ENCODE measurements at regions not wholly inside any gene's neighbourhood (a gene's known extent, or its start where the extent isn't known, plus 50 kb on each side); places are given as distances from the start of the nearest gene placed in this dataset.
"Not testable (repeated sequence)": the region's sequence is repeated elsewhere in the genome, so short reads cannot be mapped to it uniquely, and the experiment has no call there.

GRCh38 chr18:51463483-51464136, 266.1 kb upstream of the MEX3C start:
- peaks cover 0 to 12% (median 9%) of the 10 kb centered on the region in 3 donors for H3K27me3 Mint-ChIP-seq (ENCODE audit: low read depth in 3 of 3)

GRCh38 chr18:51478908-51479307, 281.4 kb upstream of the MEX3C start:
- DNase-seq: no peak

More at GRCh38 chr18:51463483-51464136, 266.1 kb upstream of the MEX3C start:
- DNase-seq: no peak
- H3K9me3 Mint-ChIP-seq: peaks cover 0 to 9% (median 0%) of the 10 kb centered on the region in 6 donors
- H3K27ac Mint-ChIP-seq: no peak overlapping the region
- H3K4me3 Mint-ChIP-seq: no peak overlapping the region
- no peaks in the 10 kb centered on the region for H3K4me1 Mint-ChIP-seq
- H3K36me3 Mint-ChIP-seq: no peaks in the 10 kb centered on the region

GRCh38 chr18:51479736-51480135, 282.3 kb upstream of the MEX3C start:
- Mint-ChIP-seq H3K9me3 (peaks cover 0 to 2% (median 0%) of the 10 kb centered on the region in 6 donors), H3K27ac (no peak overlapping the region), H3K4me3 (no peak overlapping the region), H3K27me3 (ENCODE audit: low read depth in 3 of 3) (peaks cover 0 to 2% (median 0%) of the 10 kb centered on the region in 3 donors), H3K4me1 (no peaks in the 10 kb centered on the region), H3K36me3 (no peaks in the 10 kb centered on the region)
- DNase-seq: no peak

More at GRCh38 chr18:51478908-51479307, 281.4 kb upstream of the MEX3C start:
- peaks cover 0 to 2% (median 0%) of the 10 kb centered on the region in 6 donors for H3K9me3 Mint-ChIP-seq
- no peak overlapping the region for H3K4me3 Mint-ChIP-seq
- H3K36me3 Mint-ChIP-seq: no peaks in the 10 kb centered on the region
- H3K27ac Mint-ChIP-seq: no peak overlapping the region
- no peaks in the 10 kb centered on the region for H3K27me3 Mint-ChIP-seq (ENCODE audit: low read depth in 3 of 3)
- H3K4me1 Mint-ChIP-seq: no peaks in the 10 kb centered on the region

- peaks cover 0 to 2% (median 0%) of the 10 kb centered on the region in 3 donors for H3K27me3 Mint-ChIP-seq (ENCODE audit: low read depth in 3 of 3)
- H3K27ac Mint-ChIP-seq: no peak overlapping the region
- no peaks in the 10 kb centered on the region for H3K36me3 Mint-ChIP-seq
- H3K4me3 Mint-ChIP-seq: no peak overlapping the region
- peaks cover 0 to 2% (median 0%) of the 10 kb centered on the region in 6 donors for H3K9me3 Mint-ChIP-seq
- no peaks in the 10 kb centered on the region for H3K4me1 Mint-ChIP-seq
- DNase-seq: no peak
These were observed 283.2 kb upstream of the MEX3C start for GRCh38 chr18:51480407-51481261.

- no peaks in the 10 kb centered on the region for H3K36me3 Mint-ChIP-seq
- no peaks in the 10 kb centered on the region for H3K4me1 Mint-ChIP-seq
- peaks cover 2% of the 10 kb centered on the region in 3 donors for H3K27me3 Mint-ChIP-seq (ENCODE audit: low read depth in 3 of 3)
- DNase-seq: no peak
- peaks cover 0 to 2% (median 0%) of the 10 kb centered on the region in 6 donors for H3K9me3 Mint-ChIP-seq
- H3K27ac Mint-ChIP-seq: no peak overlapping the region
- H3K4me3 Mint-ChIP-seq: no peak overlapping the region
These were observed 289.4 kb upstream of the MEX3C start for GRCh38 chr18:51486735-51487366.

GRCh38 chr18:51490417-51490816, 292.9 kb upstream of the MEX3C start:
- peaks cover 0 to 4% (median 2%) of the 10 kb centered on the region in 3 donors for H3K27me3 Mint-ChIP-seq (ENCODE audit: low read depth in 3 of 3)
- no peak for DNase-seq
- H3K4me3 Mint-ChIP-seq: no peak overlapping the region
- no peak overlapping the region for H3K27ac Mint-ChIP-seq
- H3K36me3 Mint-ChIP-seq: no peaks in the 10 kb centered on the region
- no peaks in the 10 kb centered on the region for H3K4me1 Mint-ChIP-seq
- H3K9me3 Mint-ChIP-seq: peaks cover 0 to 3% (median 0%) of the 10 kb centered on the region in 6 donors

- H3K27me3 Mint-ChIP-seq (ENCODE audit: low read depth in 3 of 3): peaks cover 0 to 4% (median 2%) of the 10 kb centered on the region in 3 donors
- peaks cover 0 to 3% (median 0%) of the 10 kb centered on the region in 6 donors for H3K9me3 Mint-ChIP-seq
- H3K27ac Mint-ChIP-seq: no peak overlapping the region
- no peak overlapping the region for H3K4me3 Mint-ChIP-seq
- no peak for DNase-seq
- no peaks in the 10 kb centered on the region for H3K4me1 Mint-ChIP-seq
- H3K36me3 Mint-ChIP-seq: no peaks in the 10 kb centered on the region
These were observed 293.4 kb upstream of the MEX3C start for GRCh38 chr18:51490860-51491259.

- H3K9me3 Mint-ChIP-seq: peaks cover 0 to 1% (median 0%) of the 10 kb centered on the region in 6 donors
- no peak for DNase-seq
- H3K27ac Mint-ChIP-seq: no peak overlapping the region
- peaks cover 0 to 4% (median 0%) of the 10 kb centered on the region in 3 donors for H3K27me3 Mint-ChIP-seq (ENCODE audit: low read depth in 3 of 3)
- H3K36me3 Mint-ChIP-seq: no peaks in the 10 kb centered on the region
- H3K4me3 Mint-ChIP-seq: no peak overlapping the region
- H3K4me1 Mint-ChIP-seq: no peaks in the 10 kb centered on the region
These were observed 294.3 kb upstream of the MEX3C start for GRCh38 chr18:51491678-51492372.

GRCh38 chr18:51498085-51498855, 300.8 kb upstream of the MEX3C start:
- no peak overlapping the region for H3K27ac Mint-ChIP-seq

GRCh38 chr18:51503351-51503750, 305.9 kb upstream of the MEX3C start:
- H3K9me3 Mint-ChIP-seq: peaks cover 0 to 12% (median 4%) of the 10 kb centered on the region in 6 donors
- no peaks in the 10 kb centered on the region for H3K36me3 Mint-ChIP-seq
- no peaks in the 10 kb centered on the region for H3K4me1 Mint-ChIP-seq
- H3K27me3 Mint-ChIP-seq (ENCODE audit: low read depth in 3 of 3): peaks cover 0 to 5% (median 1%) of the 10 kb centered on the region in 3 donors
- DNase-seq: no peak
- H3K4me3 Mint-ChIP-seq: no peak overlapping the region
- no peak overlapping the region for H3K27ac Mint-ChIP-seq

More at GRCh38 chr18:51498085-51498855, 300.8 kb upstream of the MEX3C start:
- Mint-ChIP-seq H3K27me3 (ENCODE audit: low read depth in 3 of 3) (peaks cover 1 to 8% (median 6%) of the 10 kb centered on the region in 3 donors), H3K36me3 (no peaks in the 10 kb centered on the region), H3K9me3 (no peaks in the 10 kb centered on the region), H3K4me3 (no peak overlapping the region), H3K4me1 (no peaks in the 10 kb centered on the region)
- DNase-seq: no peak

GRCh38 chr18:51506811-51507210, 309.3 kb upstream of the MEX3C start:
- no peaks in the 10 kb centered on the region for H3K27me3 Mint-ChIP-seq (ENCODE audit: low read depth in 3 of 3)
- H3K36me3 Mint-ChIP-seq: no peaks in the 10 kb centered on the region
- no peak overlapping the region for H3K27ac Mint-ChIP-seq
- peaks cover 0 to 29% (median 9%) of the 10 kb centered on the region in 6 donors for H3K9me3 Mint-ChIP-seq
- no peak for DNase-seq
- H3K4me1 Mint-ChIP-seq: no peaks in the 10 kb centered on the region
- H3K4me3 Mint-ChIP-seq: no peak overlapping the region

GRCh38 chr18:51508410-51508809, 310.9 kb upstream of the MEX3C start:
- not testable (repeated sequence) for DNase-seq; H3K27ac Mint-ChIP-seq; H3K27me3 Mint-ChIP-seq (ENCODE audit: low read depth in 3 of 3); H3K4me3 Mint-ChIP-seq; H3K4me1 Mint-ChIP-seq; H3K36me3 Mint-ChIP-seq
- peaks cover 0 to 29% (median 9%) of the 10 kb centered on the region in 6 donors for H3K9me3 Mint-ChIP-seq

- H3K27me3 Mint-ChIP-seq (ENCODE audit: low read depth in 3 of 3): peaks cover 0 to 5% (median 0%) of the 10 kb centered on the region in 3 donors
- peaks cover 0 to 29% (median 9%) of the 10 kb centered on the region in 6 donors for H3K9me3 Mint-ChIP-seq
- DNase-seq: no peak
- no peak overlapping the region for H3K4me3 Mint-ChIP-seq
- H3K27ac Mint-ChIP-seq: no peak overlapping the region
- H3K4me1 Mint-ChIP-seq: no peaks in the 10 kb centered on the region
- H3K36me3 Mint-ChIP-seq: no peaks in the 10 kb centered on the region
These were observed 312.5 kb upstream of the MEX3C start for GRCh38 chr18:51510020-51510419.

All from immature natural killer cell (primary cell).